ACHN (cell line): ENCODE measurements at regions not wholly inside any gene's neighbourhood (a gene's known extent, or its start where the extent isn't known, plus 50 kb on each side); places are given as distances from the start of the nearest gene placed in this dataset.
"Not testable (repeated sequence)": the region's sequence is repeated elsewhere in the genome, so short reads cannot be mapped to it uniquely, and the experiment has no call there.

Source experiments
- DNase-seq: peaks from one replicate; pipeline ENCODE4 v3.0.0-alpha.2; 2015
- in situ Hi-C: cut with HindIII; loops from 2 replicates; pipeline ENCODE4 v1.10.0; 2017; ENCODE audit warnings: low sequenced_read_pairs, low pct_ligation_motif_present, low pct_unique_long_range_greater_than_20kb

DNA sequence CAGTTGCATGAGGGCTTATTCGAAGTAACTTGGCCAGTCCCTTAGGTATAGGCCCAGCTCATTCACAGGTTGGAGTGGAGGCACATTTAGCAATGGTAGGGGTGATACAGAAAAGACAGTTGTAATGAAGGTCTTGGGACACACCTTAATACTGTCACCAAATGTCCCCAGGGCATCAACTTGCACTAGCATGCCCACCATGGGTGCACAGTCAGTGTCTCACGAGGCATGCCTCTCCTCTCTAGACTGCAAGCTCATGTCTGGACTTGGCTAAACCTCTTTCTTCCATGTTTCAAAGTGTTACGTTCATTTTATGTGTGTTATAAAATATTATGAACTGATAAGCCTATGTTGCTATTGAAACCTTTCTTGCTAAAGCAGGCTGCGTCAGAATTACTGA, 124.0 kb upstream of the ECI2 start:
- no peak for DNase-seq
- in situ Hi-C loops = no loop called here

- in situ Hi-C loops = no loop called here
- no peak for DNase-seq
These were observed 123.4 kb upstream of the ECI2 start for GRCh38 chr6:4258733-4259132.

DNA sequence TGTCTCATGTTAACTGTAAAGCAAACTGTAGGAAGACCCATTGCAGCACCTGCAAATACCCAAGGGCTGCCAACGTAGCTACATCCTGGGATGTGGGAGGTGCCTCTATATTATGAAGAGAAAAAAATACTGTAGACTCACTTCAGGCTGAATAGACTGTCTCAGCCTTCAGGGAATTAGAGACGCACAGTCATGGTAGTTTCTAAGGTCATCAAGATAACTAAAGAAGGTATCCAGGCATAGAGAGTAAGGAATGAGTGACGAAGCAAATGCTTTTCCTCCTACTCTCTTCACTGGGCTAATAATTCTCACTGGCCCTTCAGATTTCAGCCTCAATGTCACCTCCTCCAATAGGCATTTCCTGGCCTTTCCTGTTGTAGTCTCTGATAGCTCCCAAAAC, 121.6 kb upstream of the ECI2 start:
- DNase-seq = no peak
- in situ Hi-C loops = no loop called here

- peak; percentile 34 for DNase-seq
These were observed 118.3 kb upstream of the ECI2 start for GRCh38 chr6:4253604-4254231.

DNA sequence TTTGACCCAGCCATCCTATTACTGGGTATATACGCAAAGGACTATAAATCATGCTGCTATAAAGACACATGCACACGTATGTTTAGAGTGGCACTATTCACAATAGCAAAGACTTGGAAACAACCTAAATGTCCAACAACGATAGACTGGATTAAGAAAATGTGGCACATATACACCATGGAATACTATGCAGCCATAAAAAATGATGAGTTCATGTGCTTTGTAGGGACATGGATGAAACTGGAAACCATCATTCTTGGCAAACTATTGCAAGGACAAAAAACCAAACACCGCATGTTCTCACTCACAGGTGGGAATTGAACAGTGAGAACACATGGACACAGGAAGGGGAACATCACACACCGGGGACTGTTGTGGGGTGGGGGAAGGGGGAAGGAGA, 117.1 kb upstream of the ECI2 start:
- in situ Hi-C loops, DNase-seq: not testable (repeated sequence)

More at GRCh38 chr6:4253604-4254231, 118.3 kb upstream of the ECI2 start:
- in situ Hi-C loops = no loop called here

GRCh38 chr6:4250645-4251044, 115.3 kb upstream of the ECI2 start:
- in situ Hi-C loops = no loop called here
- no peak for DNase-seq

GRCh38 chr6:4243832-4244231, 108.5 kb upstream of the ECI2 start:
- in situ Hi-C loops, DNase-seq: not testable (repeated sequence)

DNA sequence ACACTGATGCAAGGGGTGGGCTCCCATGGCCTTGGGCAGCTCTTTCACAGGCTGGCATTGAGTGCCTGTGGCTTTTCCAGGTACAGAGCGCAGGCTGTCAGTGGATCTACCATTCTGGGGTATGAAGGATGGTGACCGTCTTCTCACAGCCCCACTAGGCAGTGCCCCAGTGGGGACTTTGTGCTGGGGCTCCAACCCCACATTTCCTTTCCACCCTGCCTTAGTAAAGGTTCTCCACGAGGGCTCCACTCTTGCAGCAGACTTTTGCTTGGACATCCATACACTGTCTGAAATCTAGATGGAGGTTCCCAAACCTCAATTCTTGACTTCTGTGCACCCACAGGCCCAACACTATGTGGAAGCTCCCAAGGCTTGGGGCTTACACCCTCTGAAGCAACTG, 107.9 kb upstream of the ECI2 start:
- DNase-seq = no peak
- in situ Hi-C loops = no loop called here

DNA sequence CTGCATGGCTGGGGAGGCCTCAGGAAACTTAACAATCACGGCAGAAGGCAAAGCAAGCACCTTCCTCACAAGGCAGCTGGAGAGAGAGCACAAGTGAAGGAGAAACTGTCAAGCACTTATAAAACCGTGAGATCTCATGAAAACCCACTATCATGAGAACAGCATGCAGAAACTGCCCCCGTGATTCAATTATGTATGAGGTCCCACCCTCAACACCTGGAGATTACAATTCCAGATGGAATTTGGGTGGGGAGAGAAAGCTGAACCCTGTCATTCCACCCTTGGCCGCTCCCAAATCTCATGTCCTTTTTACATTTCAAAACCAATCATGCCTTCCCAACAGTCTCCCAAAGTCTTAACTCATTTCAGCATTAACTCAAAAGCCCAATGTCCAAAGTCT, 107.2 kb upstream of the ECI2 start:
- in situ Hi-C loops = no loop called here

GRCh38 chr6:4240148-4240547, 104.8 kb upstream of the ECI2 start:
- in situ Hi-C loops = no loop called here
- DNase-seq = no peak

More for the DNA sequence above, 107.2 kb upstream of the ECI2 start:
- no peak for DNase-seq

DNA sequence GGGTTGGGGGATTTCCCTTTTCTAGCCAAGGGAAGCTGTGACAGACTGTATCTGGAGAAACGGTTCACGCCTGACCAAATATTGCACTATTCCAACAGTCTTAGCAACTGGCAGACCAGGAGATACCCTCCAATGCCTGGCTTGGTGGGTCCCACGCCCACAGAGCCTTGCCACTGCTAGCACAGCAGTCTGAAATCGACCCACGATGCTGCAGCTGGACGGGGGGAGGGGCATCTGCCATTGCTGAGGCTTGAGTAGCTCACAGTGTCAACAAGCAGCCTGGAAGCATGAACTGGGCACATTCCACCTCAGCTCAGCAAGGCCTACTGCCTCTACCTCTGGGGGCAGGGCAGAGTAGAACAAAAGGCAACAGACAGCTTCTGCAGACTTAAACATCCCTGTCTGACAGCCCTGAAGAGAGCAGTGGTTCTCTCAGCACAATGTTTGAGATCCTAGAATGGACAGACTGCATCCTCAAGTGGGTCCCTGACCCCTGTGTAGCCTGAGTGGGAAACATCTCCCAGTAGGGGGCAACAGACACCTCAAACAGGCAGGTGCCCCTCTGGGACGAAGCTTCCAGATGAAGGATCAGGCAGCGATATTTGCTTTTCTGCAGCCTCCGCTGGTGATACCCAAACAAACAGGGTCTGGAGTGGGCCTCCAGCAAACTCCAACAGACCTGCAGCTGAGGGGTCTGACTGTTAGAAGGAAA, 89.9 kb upstream of the ECI2 start:
- DNase-seq = no peak
- in situ Hi-C loops = no loop called here

DNA sequence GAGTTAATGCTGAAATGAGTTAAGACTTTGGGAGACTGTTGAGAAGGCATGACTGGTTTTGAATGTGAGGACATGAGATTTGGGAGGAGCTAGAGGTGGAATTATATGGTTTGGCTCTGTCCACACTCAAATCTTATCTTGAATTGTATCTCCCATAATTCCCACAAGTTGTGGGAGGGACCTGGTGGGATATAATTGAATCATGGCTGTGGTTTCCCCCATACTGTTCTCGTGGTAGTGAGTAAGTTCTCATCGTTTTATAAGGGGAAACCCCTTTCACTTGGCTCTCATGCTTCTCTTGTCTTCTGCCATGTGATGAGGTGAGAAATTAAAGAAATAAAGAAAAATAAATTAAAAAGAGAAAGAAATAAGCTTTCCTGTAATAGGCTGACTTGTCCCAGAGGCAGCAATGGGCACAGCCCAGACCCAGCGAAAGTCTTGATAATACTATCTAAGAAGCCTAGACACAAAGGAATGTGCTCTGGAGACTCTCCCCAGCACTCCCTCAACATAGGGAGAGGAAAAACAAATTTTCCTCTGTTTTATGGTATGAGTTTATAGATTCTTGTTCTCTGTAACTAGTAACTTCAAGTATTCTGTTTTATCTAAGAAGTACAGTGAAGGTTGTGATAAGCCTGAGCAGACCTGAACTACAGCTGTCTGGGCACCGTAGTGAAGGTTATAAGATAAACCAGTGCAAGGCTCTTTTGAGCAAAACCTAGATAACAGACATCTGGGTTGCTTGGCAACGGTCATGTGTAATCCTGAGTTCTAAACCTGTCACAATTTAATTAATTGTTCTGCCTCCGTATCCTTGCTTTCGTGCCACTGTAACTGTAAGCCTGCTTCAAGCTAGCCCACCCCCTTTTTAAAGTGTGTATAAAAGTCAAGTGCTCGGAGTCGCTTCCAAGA, 88.9 kb upstream of the ECI2 start:
- in situ Hi-C loops = no loop called here
- DNase-seq = no peak

GRCh38 chr6:4220558-4220957, 85.2 kb upstream of the ECI2 start:
- in situ Hi-C loops = no loop called here
- DNase-seq = no peak

- in situ Hi-C loops, DNase-seq: not testable (repeated sequence)
These were observed 83.4 kb upstream of the ECI2 start for GRCh38 chr6:4218619-4219317.

- no peak for DNase-seq
- in situ Hi-C loops = no loop called here
These were observed 77.2 kb upstream of the ECI2 start for GRCh38 chr6:4212588-4212987.

GRCh38 chr6:4210629-4211419, 75.4 kb upstream of the ECI2 start:
- peak; percentile 52 for DNase-seq
- in situ Hi-C loops = no loop called here

- in situ Hi-C loops = no loop called here
- DNase-seq = no peak
These were observed 73.8 kb upstream of the ECI2 start for GRCh38 chr6:4209196-4209595.

- in situ Hi-C loops = no loop called here
- no peak for DNase-seq
These were observed 72.8 kb upstream of the ECI2 start for GRCh38 chr6:4208158-4208557.
